ENCODE measurements at regions not wholly inside any gene's neighbourhood (a gene's known extent, or its start where the extent isn't known, plus 50 kb on each side); places are given as distances from the start of the nearest gene placed in this dataset.

DNA sequence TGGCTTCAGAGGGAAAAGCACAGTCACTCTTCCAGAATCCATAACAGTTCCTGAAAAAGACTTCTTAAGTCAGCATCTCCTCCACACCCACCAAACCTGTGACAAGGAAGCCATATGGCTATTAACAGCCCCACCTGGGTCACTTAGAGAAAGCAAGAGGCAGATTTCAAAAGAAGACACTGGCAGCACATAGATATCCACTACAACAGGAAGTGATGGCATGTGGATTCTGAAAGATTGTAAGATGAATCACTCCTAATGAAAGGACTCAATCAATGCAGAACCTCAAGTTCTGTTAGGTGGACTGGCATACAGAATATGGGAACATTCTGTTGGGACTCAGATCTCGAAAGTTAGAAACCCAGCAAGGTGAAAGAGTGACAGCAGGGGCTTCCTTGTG is 365.9 kb downstream of the TGFB2 start:
- no peak for DNase-seq (ENCODE audit: low spot score)
- TF ChIP-seq, protein P1, sequence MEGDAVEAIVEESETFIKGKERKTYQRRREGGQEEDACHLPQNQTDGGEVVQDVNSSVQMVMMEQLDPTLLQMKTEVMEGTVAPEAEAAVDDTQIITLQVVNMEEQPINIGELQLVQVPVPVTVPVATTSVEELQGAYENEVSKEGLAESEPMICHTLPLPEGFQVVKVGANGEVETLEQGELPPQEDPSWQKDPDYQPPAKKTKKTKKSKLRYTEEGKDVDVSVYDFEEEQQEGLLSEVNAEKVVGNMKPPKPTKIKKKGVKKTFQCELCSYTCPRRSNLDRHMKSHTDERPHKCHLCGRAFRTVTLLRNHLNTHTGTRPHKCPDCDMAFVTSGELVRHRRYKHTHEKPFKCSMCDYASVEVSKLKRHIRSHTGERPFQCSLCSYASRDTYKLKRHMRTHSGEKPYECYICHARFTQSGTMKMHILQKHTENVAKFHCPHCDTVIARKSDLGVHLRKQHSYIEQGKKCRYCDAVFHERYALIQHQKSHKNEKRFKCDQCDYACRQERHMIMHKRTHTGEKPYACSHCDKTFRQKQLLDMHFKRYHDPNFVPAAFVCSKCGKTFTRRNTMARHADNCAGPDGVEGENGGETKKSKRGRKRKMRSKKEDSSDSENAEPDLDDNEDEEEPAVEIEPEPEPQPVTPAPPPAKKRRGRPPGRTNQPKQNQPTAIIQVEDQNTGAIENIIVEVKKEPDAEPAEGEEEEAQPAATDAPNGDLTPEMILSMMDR (IDR thresholded peaks at IDR 0.05; ENCODE audit: extremely low read depth, missing control alignments) = no peak

DNA sequence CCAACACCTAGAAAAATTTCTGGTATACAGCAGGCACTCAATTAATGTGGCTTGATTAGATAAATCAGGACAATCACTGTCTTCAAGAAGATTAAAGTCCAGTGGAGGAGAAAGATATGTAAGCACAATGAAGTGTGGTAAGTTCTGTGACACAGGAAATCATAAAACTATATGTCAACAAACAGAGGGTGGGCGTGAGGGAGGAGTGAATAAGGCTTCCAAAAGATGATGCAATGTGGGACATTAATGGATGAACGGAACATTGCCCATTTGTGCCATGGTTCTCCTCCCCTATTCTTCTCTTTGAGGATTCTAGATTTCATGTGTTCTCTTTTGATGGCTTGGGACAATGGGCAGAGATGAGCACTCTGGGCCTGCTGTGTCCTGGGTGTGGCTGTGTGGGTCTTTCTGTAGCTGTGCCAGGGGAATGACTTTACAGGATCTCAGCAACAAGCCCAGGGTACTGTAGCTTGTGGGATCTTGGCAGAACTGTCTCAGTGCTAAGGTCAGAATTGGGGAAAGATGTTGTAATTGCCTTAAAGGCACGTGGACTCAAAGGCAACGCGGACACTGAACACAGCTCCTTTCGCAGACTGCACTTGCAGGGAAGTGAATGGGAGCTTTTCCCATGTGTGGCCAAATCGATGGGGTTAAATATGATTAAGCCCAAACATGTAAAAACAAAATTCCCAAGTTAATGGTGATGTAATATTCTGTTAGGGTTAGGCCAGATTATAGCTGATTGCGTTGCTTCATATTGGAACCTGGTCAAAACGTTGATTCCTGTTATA is 366.9 kb downstream of the TGFB2 start:
- TF ChIP-seq, protein P1 (IDR thresholded peaks at IDR 0.05; ENCODE audit: extremely low read depth, missing control alignments) = no peak
- no peak for DNase-seq (ENCODE audit: low spot score)

DNA sequence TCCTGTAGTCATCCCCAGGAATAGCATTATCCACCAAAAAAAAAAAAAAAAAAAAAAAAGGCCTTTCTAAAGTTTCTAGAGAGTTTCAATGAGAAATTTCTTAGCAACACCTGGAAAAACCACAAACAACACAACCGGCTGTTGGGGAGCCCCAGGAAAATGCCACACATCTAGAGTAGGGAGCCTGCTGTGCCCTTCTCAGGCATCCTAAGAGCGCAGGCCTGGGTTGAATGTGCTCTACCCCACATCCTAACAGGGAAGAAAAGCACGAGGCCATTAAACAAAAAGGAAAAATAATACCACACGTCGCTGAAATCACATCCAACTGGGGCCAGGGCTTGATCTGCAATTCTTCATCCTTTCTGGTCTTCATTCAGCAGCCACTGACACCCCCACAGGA is 367.5 kb downstream of the TGFB2 start:
- TF ChIP-seq, protein P1 (IDR thresholded peaks at IDR 0.05; ENCODE audit: extremely low read depth, missing control alignments) = no peak
- DNase-seq (ENCODE audit: low spot score) = no peak

DNA sequence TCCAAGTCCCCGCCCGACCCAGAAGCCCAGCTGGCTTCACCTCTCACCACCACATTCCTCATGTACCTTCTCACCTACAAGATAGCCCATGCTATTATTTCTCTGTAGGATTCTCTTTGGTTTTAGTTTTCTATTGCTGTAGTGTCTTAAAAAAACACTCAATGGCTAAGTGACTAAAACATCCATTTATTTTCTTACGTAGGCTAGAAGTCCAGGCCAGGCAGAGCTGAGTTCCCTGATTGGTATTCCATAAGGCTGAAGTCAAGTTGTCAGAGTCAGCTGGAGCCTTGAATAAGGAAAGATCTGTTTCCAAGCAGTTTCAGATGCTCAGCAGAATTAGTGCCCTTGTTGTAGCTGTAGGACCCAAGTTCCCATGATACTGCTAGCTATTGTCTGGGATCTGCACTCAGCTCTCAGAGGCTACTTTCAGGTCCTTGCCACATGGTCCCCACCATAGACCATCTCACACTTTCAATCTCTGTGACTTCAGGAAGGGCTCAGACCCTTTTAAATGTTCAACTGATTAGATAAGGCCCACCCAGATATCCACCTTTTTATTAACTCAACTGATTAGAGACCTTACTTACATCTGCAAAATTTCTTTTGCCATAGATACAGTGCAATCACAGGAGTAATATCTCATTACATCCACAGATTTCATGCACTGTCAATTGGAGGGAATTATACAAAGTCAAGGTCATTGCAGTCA is 371.0 kb downstream of the TGFB2 start:
- no peak for DNase-seq (ENCODE audit: low spot score)
- TF ChIP-seq, protein P1 (IDR thresholded peaks at IDR 0.05; ENCODE audit: extremely low read depth, missing control alignments) = no peak

DNA sequence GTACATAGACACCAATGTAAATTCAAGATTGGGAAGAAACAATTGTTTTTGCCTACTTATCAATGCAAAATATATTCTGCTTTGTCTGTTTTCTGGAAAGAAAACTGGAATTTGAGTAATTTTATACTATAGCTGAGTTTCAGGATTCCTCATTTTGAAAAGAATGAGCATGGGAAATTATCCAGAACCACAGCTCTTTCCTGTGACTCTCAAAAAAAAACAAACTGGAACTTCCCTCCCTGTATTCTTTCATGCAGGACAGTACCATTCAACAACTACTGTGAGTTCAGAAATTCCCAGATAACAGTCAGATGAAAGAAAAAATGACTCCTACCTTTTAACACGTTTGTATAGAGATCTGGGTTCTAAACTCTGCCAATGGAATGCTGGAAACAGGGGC is 372.4 kb downstream of the TGFB2 start:
- TF ChIP-seq, protein P1 (IDR thresholded peaks at IDR 0.05; ENCODE audit: extremely low read depth, missing control alignments) = no peak

DNA sequence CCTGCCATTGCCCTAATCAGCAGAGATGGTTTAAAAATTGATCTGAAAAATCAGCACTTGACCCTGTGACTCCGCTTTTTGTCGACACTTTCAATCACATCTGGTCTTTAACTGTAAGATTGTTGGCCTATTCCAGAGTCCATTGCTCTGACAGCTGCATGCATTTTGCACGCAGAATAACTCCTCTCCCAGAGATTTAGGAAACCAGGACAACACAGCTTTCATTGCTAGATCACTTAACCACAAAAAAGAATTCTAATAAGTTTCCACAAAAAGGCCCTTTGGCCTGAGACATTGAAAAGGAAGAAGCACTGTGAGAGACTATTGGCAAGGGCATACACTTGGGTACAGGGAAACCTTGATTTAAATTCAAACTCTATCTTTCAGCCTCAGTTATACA is 373.1 kb downstream of the TGFB2 start:
- no peak for DNase-seq (ENCODE audit: low spot score)
- TF ChIP-seq, protein P1 (IDR thresholded peaks at IDR 0.05; ENCODE audit: extremely low read depth, missing control alignments) = no peak

More for the DNA sequence above, 372.4 kb downstream of the TGFB2 start:
- DNase-seq (ENCODE audit: low spot score) = no peak

DNA sequence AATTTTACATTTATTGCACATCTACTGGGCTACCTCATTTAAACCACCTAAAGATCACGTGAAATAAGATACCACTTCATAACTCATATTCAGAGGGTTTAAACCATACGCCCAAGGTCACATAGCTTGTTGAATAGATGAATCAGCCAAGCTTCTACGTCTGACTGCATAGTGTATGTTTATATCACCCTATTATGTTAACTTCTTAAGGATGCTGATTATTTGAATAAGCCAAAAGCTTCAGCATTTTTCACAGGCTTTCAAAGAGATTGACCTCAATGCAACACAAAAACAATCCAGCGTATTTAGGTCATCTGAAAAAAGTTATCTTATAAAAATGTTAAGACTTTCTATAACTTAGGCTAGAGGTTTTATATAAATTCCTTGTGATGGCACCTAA is 373.8 kb downstream of the TGFB2 start:
- DNase-seq (ENCODE audit: low spot score) = no peak
- TF ChIP-seq, protein P1 (IDR thresholded peaks at IDR 0.05; ENCODE audit: extremely low read depth, missing control alignments) = no peak

Measured in GM20000 (cell line).